ENCODE measurements at regions not wholly inside any gene's neighbourhood (a gene's known extent, or its start where the extent isn't known, plus 50 kb on each side); places are given as distances from the start of the nearest gene placed in this dataset.

GRCh38 chr14:27390155-27390554 is 792.3 kb upstream of the NOVA1 start:
- no peak overlapping the region for H2BK12ac ChIP-seq (ENCODE audit: low read length)
- H3K23ac ChIP-seq (ENCODE audit: low read depth, low read length, poor library complexity), result no peak overlapping the region
- H3K27ac ChIP-seq (replicated peaks; ENCODE audit: low read length), result no peak overlapping the region
- no peak overlapping the region for H2AFZ ChIP-seq (ENCODE audit: low read length)
- H3K9me3 ChIP-seq (replicated peaks in 1 of 2; ENCODE audit: control insufficient read depth in 2 of 2, insufficient read depth in 1 of 2, low read depth in 1 of 2, low read length in 2 of 2), result no peaks in the 10 kb centered on the region
- no peak overlapping the region for H3K14ac ChIP-seq (ENCODE audit: low read length)
- H2BK15ac ChIP-seq (ENCODE audit: low read length), result no peak overlapping the region
- H3K79me1 ChIP-seq (ENCODE audit: low read depth, low read length), result no peaks in the 10 kb centered on the region
- H3K4me1 ChIP-seq (ENCODE audit: control insufficient read depth in 2 of 2, insufficient read depth in 1 of 2, low read depth in 1 of 2, low read length in 2 of 2), result no peaks in the 10 kb centered on the region
- H4K8ac ChIP-seq (ENCODE audit: low read depth, low read length), result no peak overlapping the region
- H2BK5ac ChIP-seq (ENCODE audit: low read length), result no peak overlapping the region
- H3K4me2 ChIP-seq (ENCODE audit: insufficient read depth, low read length, poor library complexity, severe bottlenecking), result no peak overlapping the region
- no peak overlapping the region for H2BK120ac ChIP-seq (ENCODE audit: low read depth, low read length)
- H3K18ac ChIP-seq (ENCODE audit: low read length), result no peak overlapping the region
- H3K9ac ChIP-seq (ENCODE audit: low read depth, low read length, poor library complexity), result no peak overlapping the region
- no peak overlapping the region for H2AK5ac ChIP-seq (ENCODE audit: low read depth, low read length)
- WGBS, 2 donors (ENCODE audit: extremely low coverage in 2 of 2, insufficient read length in 2 of 2, insufficient replicate concordance in 1 of 2), result no CpG with 5 or more reads among the region's 3 CpGs
- H4K91ac ChIP-seq (ENCODE audit: low read depth, low read length, poor library complexity), result no peak overlapping the region
- H3K4ac ChIP-seq (ENCODE audit: low read length), result no peak overlapping the region
- H3K27me3 ChIP-seq (ENCODE audit: control insufficient read depth in 3 of 3, insufficient read depth in 3 of 3, low read depth in 1 of 3, low read length in 3 of 3), result no peaks in the 10 kb centered on the region
- no peak for DNase-seq (ENCODE audit: low spot score)
- H3K36me3 ChIP-seq (replicated peaks in 1 of 2; ENCODE audit: control insufficient read depth in 2 of 2, insufficient read depth in 2 of 2, low read length in 2 of 2), result peaks cover 0 to 2% of the 10 kb centered on the region in 2 donors
- H3K4me3 ChIP-seq (ENCODE audit: low read length in 2 of 2), result no peak overlapping the region

DNA sequence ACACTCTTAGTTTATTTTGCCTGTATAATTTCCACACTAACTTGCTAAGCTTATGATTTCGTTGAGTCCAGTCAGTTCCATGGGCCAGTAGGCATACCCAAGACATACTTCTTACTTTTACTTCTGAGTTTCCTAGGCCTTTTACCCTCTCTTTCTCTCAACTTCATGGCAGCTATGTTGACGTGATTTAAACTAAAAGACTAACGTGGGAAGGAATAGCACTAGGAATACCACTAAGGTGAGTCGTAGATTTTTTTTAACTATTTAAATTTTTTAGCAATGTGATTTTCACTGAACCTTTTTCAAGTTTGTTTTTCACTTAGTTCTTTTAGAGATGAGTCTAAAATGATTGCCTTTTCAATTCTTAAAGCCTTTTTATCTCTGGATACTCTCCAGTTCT is 793.5 kb upstream of the NOVA1 start:
- H4K91ac ChIP-seq (ENCODE audit: low read depth, low read length, poor library complexity), result no peak overlapping the region
- no peak overlapping the region for H3K23ac ChIP-seq (ENCODE audit: low read depth, low read length, poor library complexity)
- H2BK12ac ChIP-seq (ENCODE audit: low read length), result no peak overlapping the region
- no peak overlapping the region for H3K14ac ChIP-seq (ENCODE audit: low read length)
- DNase-seq (ENCODE audit: low spot score), result no peak
- no peak overlapping the region for H4K8ac ChIP-seq (ENCODE audit: low read depth, low read length)
- no peak overlapping the region for H3K4me3 ChIP-seq (ENCODE audit: low read length in 2 of 2)
- no CpG with 5 or more reads among the region's 4 CpGs for WGBS, 2 donors (ENCODE audit: extremely low coverage in 2 of 2, insufficient read length in 2 of 2, insufficient replicate concordance in 1 of 2)
- H3K79me1 ChIP-seq (ENCODE audit: low read depth, low read length), result no peaks in the 10 kb centered on the region
- H3K36me3 ChIP-seq (replicated peaks in 1 of 2; ENCODE audit: control insufficient read depth in 2 of 2, insufficient read depth in 2 of 2, low read length in 2 of 2), result peaks cover 0 to 2% of the 10 kb centered on the region in 2 donors
- no peaks in the 10 kb centered on the region for H3K9me3 ChIP-seq (replicated peaks in 1 of 2; ENCODE audit: control insufficient read depth in 2 of 2, insufficient read depth in 1 of 2, low read depth in 1 of 2, low read length in 2 of 2)
- H2BK15ac ChIP-seq (ENCODE audit: low read length), result no peak overlapping the region
- no peak overlapping the region for H2BK120ac ChIP-seq (ENCODE audit: low read depth, low read length)
- H2BK5ac ChIP-seq (ENCODE audit: low read length), result no peak overlapping the region
- H3K9ac ChIP-seq (ENCODE audit: low read depth, low read length, poor library complexity), result no peak overlapping the region
- H3K4me1 ChIP-seq (ENCODE audit: control insufficient read depth in 2 of 2, insufficient read depth in 1 of 2, low read depth in 1 of 2, low read length in 2 of 2), result no peaks in the 10 kb centered on the region
- H2AFZ ChIP-seq (ENCODE audit: low read length), result no peak overlapping the region
- no peak overlapping the region for H2AK5ac ChIP-seq (ENCODE audit: low read depth, low read length)
- H3K27ac ChIP-seq (replicated peaks; ENCODE audit: low read length), result no peak overlapping the region
- no peak overlapping the region for H3K4ac ChIP-seq (ENCODE audit: low read length)
- H3K18ac ChIP-seq (ENCODE audit: low read length), result no peak overlapping the region
- H3K4me2 ChIP-seq (ENCODE audit: insufficient read depth, low read length, poor library complexity, severe bottlenecking), result no peak overlapping the region
- no peaks in the 10 kb centered on the region for H3K27me3 ChIP-seq (ENCODE audit: control insufficient read depth in 3 of 3, insufficient read depth in 3 of 3, low read depth in 1 of 3, low read length in 3 of 3)

DNA sequence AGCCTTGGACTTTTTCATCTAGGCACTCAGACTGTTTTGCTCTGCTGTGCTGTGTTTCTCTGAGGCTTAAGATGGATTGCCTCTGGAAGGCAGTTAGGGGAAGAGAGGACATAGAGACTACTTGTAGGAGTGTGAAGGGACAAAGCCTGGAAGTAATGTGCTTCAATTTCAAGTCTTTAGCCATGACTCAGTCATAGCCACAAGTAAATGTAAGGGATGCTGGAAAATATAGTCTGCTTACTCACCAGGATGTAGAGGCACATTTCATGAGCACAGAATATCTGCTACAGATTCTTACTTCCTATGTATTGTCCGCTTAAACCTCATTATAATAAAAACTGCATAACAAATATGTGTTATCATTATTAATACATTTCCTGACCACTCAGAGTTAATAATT is 794.3 kb upstream of the NOVA1 start:
- Histone ChIP-seq H2BK12ac (ENCODE audit: low read length) (no peak overlapping the region), H3K23ac (ENCODE audit: low read depth, low read length, poor library complexity) (no peak overlapping the region), H3K4ac (ENCODE audit: low read length) (no peak overlapping the region), H3K4me1 (ENCODE audit: control insufficient read depth in 2 of 2, insufficient read depth in 1 of 2, low read depth in 1 of 2, low read length in 2 of 2) (no peaks in the 10 kb centered on the region), H3K27ac (replicated peaks; ENCODE audit: low read length) (no peak overlapping the region), H3K4me2 (ENCODE audit: insufficient read depth, low read length, poor library complexity, severe bottlenecking) (no peak overlapping the region), H3K79me1 (ENCODE audit: low read depth, low read length) (no peaks in the 10 kb centered on the region), H2AFZ (ENCODE audit: low read length) (no peak overlapping the region), H2BK5ac (ENCODE audit: low read length) (no peak overlapping the region), H2BK15ac (ENCODE audit: low read length) (no peak overlapping the region), H3K18ac (ENCODE audit: low read length) (no peak overlapping the region), H4K91ac (ENCODE audit: low read depth, low read length, poor library complexity) (no peak overlapping the region), H2BK120ac (ENCODE audit: low read depth, low read length) (no peak overlapping the region), H4K8ac (ENCODE audit: low read depth, low read length) (no peak overlapping the region), H3K4me3 (ENCODE audit: low read length in 2 of 2) (no peak overlapping the region), H3K9ac (ENCODE audit: low read depth, low read length, poor library complexity) (no peak overlapping the region), H2AK5ac (ENCODE audit: low read depth, low read length) (no peak overlapping the region), H3K36me3 (replicated peaks in 1 of 2; ENCODE audit: control insufficient read depth in 2 of 2, insufficient read depth in 2 of 2, low read length in 2 of 2) (peaks cover 0 to 2% of the 10 kb centered on the region in 2 donors), H3K27me3 (ENCODE audit: control insufficient read depth in 3 of 3, insufficient read depth in 3 of 3, low read depth in 1 of 3, low read length in 3 of 3) (no peaks in the 10 kb centered on the region), H3K9me3 (replicated peaks in 1 of 2; ENCODE audit: control insufficient read depth in 2 of 2, insufficient read depth in 1 of 2, low read depth in 1 of 2, low read length in 2 of 2) (no peaks in the 10 kb centered on the region), H3K14ac (ENCODE audit: low read length) (no peak overlapping the region)
- no CpG with 5 or more reads among the region's 1 CpG for WGBS, 2 donors (ENCODE audit: extremely low coverage in 2 of 2, insufficient read length in 2 of 2, insufficient replicate concordance in 1 of 2)
- no peak for DNase-seq (ENCODE audit: low spot score)

DNA sequence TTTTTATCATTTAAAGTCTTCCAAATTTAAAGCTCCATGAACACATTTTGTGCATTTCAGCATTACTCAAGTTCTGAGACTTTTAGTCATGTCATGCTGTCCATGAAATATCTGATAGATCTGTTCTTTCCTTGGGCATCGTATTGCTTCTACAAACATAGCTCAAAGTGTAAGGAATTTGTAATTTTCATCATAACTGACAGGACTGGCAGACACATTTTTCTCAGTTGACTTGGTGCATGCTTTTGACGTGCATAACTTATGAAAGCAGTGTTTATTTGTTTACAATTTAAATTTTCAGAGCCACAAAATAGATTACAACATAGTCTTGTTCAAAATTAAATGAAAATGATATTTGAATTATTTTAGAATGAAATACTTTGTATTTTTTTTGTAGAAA is 812.1 kb upstream of the NOVA1 start:
- Histone ChIP-seq H2BK12ac (ENCODE audit: low read length) (no peak overlapping the region), H2BK15ac (ENCODE audit: low read length) (no peak overlapping the region), H3K36me3 (replicated peaks in 1 of 2; ENCODE audit: control insufficient read depth in 2 of 2, insufficient read depth in 2 of 2, low read length in 2 of 2) (no peaks in the 10 kb centered on the region), H3K4me2 (ENCODE audit: insufficient read depth, low read length, poor library complexity, severe bottlenecking) (no peak overlapping the region), H3K4me1 (ENCODE audit: control insufficient read depth in 2 of 2, insufficient read depth in 1 of 2, low read depth in 1 of 2, low read length in 2 of 2) (no peaks in the 10 kb centered on the region), H3K9me3 (replicated peaks in 1 of 2; ENCODE audit: control insufficient read depth in 2 of 2, insufficient read depth in 1 of 2, low read depth in 1 of 2, low read length in 2 of 2) (no peaks in the 10 kb centered on the region), H2AK5ac (ENCODE audit: low read depth, low read length) (no peak overlapping the region), H3K4ac (ENCODE audit: low read length) (no peak overlapping the region), H3K27me3 (ENCODE audit: control insufficient read depth in 3 of 3, insufficient read depth in 3 of 3, low read depth in 1 of 3, low read length in 3 of 3) (no peaks in the 10 kb centered on the region), H2BK5ac (ENCODE audit: low read length) (no peak overlapping the region), H3K9ac (ENCODE audit: low read depth, low read length, poor library complexity) (no peak overlapping the region), H3K14ac (ENCODE audit: low read length) (no peak overlapping the region), H3K18ac (ENCODE audit: low read length) (no peak overlapping the region), H4K91ac (ENCODE audit: low read depth, low read length, poor library complexity) (no peak overlapping the region), H2BK120ac (ENCODE audit: low read depth, low read length) (no peak overlapping the region), H3K27ac (replicated peaks; ENCODE audit: low read length) (no peak overlapping the region), H4K8ac (ENCODE audit: low read depth, low read length) (no peak overlapping the region), H2AFZ (ENCODE audit: low read length) (no peak overlapping the region), H3K79me1 (ENCODE audit: low read depth, low read length) (no peaks in the 10 kb centered on the region), H3K23ac (ENCODE audit: low read depth, low read length, poor library complexity) (no peak overlapping the region), H3K4me3 (ENCODE audit: low read length in 2 of 2) (no peak overlapping the region)
- no CpG with 5 or more reads among the region's 2 CpGs for WGBS, 2 donors (ENCODE audit: extremely low coverage in 2 of 2, insufficient read length in 2 of 2, insufficient replicate concordance in 1 of 2)
- no peak for DNase-seq (ENCODE audit: low spot score)

Measured in neuronal stem cell (in vitro differentiated cells).